Parathyroid adenoma (tissue), 2 donors: ENCODE measurements at regions not wholly inside any gene's neighbourhood (a gene's known extent, or its start where the extent isn't known, plus 50 kb on each side); places are given as distances from the start of the nearest gene placed in this dataset.

Experiments used
- H2AFZ ChIP-seq: fragments of 300-600 bp; sonication (generic); one replicate; pipeline ENCODE4 v1.7.0; 2017; ENCODE audit warnings: antibody characterized with exemption, mild to moderate bottlenecking
- H3K27ac ChIP-seq: fragments of 300-600 bp; sonication (generic); one replicate; pipeline ENCODE4 v1.7.0; 2017
- H3K27me3 ChIP-seq: fragments of 300-600 bp; sonication (generic); one replicate; pipeline ENCODE4 v1.7.0; 2017; ENCODE audit warnings: low read length; ENCODE audit not compliant: control insufficient read depth, insufficient read depth
- H3K36me3 ChIP-seq: fragments of 300-600 bp; sonication (generic); one replicate; pipeline ENCODE4 v1.7.0; 2017; ENCODE audit warnings: low read length; ENCODE audit not compliant: control insufficient read depth, insufficient read depth
- H3K4me1 ChIP-seq: fragments of 300-600 bp; sonication (generic); one replicate; pipeline ENCODE4 v1.7.0; 2017; ENCODE audit warnings: control low read depth
- H3K4me2 ChIP-seq: fragments of 300-600 bp; sonication (generic); one replicate; pipeline ENCODE4 v1.7.0; 2017; ENCODE audit warnings: low read length
- H3K4me3 ChIP-seq: fragments of 300-600 bp; sonication (generic); one replicate; pipeline ENCODE4 v1.7.0; 2017; ENCODE audit warnings: low read depth, low read length
- H3K79me2 ChIP-seq: fragments of 300-600 bp; sonication (generic); one replicate; pipeline ENCODE4 v1.7.0; 2017; ENCODE audit warnings: control low read depth
- H3K9ac ChIP-seq: fragments of 300-600 bp; sonication (generic); one replicate; pipeline ENCODE4 v1.7.0; 2017; ENCODE audit warnings: mild to moderate bottlenecking
- H3K9me3 ChIP-seq: fragments of 300-600 bp; sonication (generic); one replicate; pipeline ENCODE4 v1.7.0; 2017; ENCODE audit warnings: low read length; ENCODE audit not compliant: control insufficient read depth
- TF ChIP-seq, protein P1 (sequence below): fragments of 300-600 bp; sonication (generic); IDR thresholded peaks from one replicate; pipeline ENCODE4 v1.7.0; 2017; ENCODE audit warnings: antibody characterized with exemption, mild to moderate bottlenecking
- donor health status: primary hyperparathyroidism.

DNA sequence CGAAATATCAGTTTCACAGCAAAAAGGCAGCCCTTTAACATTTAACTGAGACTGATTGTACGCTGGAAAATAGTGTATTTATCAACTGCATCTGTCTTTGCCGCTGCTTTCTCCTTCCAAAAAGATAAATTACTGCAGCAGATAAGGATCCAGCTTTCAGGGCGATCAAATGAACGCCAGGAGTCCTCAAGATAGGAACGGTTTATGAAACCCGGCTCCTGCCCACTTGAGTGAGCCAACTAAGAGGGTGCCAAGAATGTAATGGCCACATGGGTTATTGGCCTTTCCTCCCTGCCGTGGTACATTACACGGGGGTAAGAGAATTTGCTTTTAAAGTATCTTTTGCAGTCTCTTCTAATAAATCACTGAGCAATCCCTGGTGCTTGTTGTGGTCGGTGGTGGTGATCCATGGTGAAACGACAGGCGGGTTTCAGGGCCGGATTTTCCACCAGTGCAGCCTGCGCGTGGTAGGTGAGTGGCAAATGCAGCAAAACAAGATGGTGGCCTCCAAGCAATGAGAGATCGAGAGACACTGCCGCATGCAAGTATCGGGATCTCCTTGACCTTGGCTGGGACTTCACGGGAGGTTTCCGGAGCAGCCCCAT, 67.5 kb upstream of the IRX6 start:
- Histone ChIP-seq H3K79me2 (no peaks in the 10 kb centered on the region), H3K4me2 (no peak overlapping the region), H3K9me3 (no peaks in the 10 kb centered on the region), H2AFZ (no peak overlapping the region), H3K27ac (no peak overlapping the region), H3K4me3 (no peak overlapping the region), H3K27me3 (no peaks in the 10 kb centered on the region), H3K9ac (no peak overlapping the region), H3K4me1 (no peaks in the 10 kb centered on the region), H3K36me3 (no peaks in the 10 kb centered on the region)
- TF ChIP-seq, protein P1, sequence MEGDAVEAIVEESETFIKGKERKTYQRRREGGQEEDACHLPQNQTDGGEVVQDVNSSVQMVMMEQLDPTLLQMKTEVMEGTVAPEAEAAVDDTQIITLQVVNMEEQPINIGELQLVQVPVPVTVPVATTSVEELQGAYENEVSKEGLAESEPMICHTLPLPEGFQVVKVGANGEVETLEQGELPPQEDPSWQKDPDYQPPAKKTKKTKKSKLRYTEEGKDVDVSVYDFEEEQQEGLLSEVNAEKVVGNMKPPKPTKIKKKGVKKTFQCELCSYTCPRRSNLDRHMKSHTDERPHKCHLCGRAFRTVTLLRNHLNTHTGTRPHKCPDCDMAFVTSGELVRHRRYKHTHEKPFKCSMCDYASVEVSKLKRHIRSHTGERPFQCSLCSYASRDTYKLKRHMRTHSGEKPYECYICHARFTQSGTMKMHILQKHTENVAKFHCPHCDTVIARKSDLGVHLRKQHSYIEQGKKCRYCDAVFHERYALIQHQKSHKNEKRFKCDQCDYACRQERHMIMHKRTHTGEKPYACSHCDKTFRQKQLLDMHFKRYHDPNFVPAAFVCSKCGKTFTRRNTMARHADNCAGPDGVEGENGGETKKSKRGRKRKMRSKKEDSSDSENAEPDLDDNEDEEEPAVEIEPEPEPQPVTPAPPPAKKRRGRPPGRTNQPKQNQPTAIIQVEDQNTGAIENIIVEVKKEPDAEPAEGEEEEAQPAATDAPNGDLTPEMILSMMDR: no peak

DNA sequence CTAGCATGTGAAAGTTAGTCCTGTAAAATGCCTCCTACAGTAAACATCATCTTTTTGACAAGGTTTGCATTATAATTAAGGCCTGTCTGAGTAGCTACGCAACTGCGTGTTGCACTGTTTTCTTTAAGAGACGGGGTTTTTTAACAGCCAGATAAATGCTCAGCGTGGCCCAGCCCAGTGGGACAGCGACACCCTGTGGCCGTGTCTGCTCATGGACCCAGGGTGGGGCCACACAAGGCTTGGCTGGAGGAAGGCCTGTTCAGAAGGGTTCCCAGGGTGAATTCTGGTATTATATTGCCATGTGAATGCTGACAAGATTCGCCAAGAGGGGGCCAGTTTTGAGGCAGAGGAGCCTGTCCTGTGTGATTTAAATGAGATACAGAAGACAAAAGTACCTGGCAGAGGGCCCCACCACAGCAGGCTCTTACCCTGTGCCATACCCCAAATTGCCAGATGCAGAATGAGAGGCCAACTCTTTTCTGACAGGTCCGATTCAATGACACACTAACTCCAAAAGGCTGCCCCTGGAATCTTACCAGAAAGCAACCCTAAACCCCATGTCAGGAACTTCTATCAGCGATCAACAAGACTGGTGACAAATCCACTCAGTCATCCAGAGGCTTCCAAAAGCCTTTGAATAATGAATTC, 65.9 kb upstream of the IRX6 start:
- no peak overlapping the region for H3K9ac ChIP-seq
- H3K79me2 ChIP-seq: no peaks in the 10 kb centered on the region
- H3K9me3 ChIP-seq: no peaks in the 10 kb centered on the region
- H3K27ac ChIP-seq: no peak overlapping the region
- no peak overlapping the region for H3K4me2 ChIP-seq
- no peaks in the 10 kb centered on the region for H3K27me3 ChIP-seq
- H3K4me3 ChIP-seq: no peak overlapping the region
- TF ChIP-seq, protein P1: no peak
- H2AFZ ChIP-seq: no peak overlapping the region
- no peaks in the 10 kb centered on the region for H3K36me3 ChIP-seq
- H3K4me1 ChIP-seq: no peaks in the 10 kb centered on the region

DNA sequence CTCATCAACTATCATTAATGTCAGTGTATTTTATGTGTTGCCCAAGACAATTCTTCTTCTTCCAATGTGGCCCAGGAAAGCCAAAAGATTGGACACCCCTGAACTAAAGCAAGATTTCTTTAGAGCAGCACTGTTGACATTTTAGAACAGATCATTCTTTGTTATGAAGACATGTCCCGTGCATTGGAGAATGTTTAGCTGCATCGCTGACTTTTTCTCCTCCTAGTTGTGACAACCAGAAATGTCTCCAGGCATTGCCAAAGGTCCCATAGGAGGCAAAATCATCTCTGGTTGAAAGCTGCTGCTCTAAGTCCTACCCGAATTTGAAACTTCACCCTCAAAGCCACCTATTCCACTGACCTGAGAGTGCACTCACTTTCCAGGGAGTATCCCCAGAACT, 62.7 kb upstream of the IRX6 start:
- Histone ChIP-seq H3K27me3 (no peaks in the 10 kb centered on the region), H2AFZ (no peak overlapping the region), H3K4me1 (no peaks in the 10 kb centered on the region), H3K9ac (no peak overlapping the region), H3K9me3 (no peaks in the 10 kb centered on the region), H3K79me2 (no peaks in the 10 kb centered on the region), H3K4me2 (no peak overlapping the region), H3K36me3 (no peaks in the 10 kb centered on the region), H3K4me3 (no peak overlapping the region), H3K27ac (no peak overlapping the region)
- TF ChIP-seq, protein P1: no peak

DNA sequence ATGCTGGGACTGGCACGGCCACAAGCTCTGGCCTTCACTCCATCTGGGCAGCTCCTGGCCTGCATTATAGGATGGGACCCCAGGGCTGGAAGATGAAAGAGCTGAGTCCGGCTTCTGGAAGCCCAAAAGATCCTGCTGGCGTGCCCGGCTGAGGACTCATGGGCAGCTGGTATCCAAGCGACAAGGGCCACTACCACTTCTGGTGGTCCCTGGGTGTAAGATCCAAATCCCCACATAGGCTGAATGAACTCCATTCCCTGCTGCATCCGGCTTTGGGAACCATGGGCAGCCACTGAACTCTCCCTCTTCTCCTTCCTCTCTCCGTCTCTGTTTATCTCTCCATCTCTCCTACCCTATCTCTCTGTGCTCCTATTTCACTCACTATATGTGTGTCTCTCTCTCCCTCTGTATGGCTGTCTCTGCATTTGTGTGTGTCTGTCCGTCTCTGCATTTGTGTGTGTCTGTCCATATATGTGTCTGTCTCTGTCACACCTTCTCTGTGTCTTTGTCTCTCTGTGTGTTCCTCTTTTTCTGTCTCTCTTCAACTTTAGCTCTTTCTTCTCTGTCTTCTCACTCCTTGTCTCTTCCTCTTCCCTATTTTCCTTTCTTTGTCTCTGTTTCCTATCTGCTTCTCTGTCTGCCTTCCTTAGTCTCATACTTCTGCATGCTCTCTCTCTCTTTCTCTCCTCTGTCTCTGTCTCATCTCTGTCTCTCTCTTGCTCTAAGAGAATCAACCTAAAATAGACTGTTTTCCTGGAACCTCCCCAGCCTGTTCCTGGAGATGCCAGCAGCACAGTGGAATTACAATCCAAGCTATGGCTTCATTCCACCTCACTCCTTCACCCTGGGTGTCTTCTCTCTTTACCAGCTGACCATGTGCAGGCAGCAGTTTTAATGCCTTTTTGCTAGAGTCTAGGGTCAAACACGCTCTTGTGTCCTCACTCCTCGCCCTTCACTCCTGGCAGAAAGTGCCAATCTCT, 60.4 kb upstream of the IRX6 start:
- no peaks in the 10 kb centered on the region for H3K27me3 ChIP-seq
- H3K9me3 ChIP-seq: no peaks in the 10 kb centered on the region
- H3K4me3 ChIP-seq: no peak overlapping the region
- H3K4me2 ChIP-seq: no peak overlapping the region
- H3K27ac ChIP-seq: no peak overlapping the region
- H3K4me1 ChIP-seq: no peaks in the 10 kb centered on the region
- no peaks in the 10 kb centered on the region for H3K79me2 ChIP-seq
- H2AFZ ChIP-seq: no peak overlapping the region
- TF ChIP-seq, protein P1: no peak
- no peak overlapping the region for H3K9ac ChIP-seq
- no peaks in the 10 kb centered on the region for H3K36me3 ChIP-seq
